Right ventricle myocardium inferior (tissue), 1 donor: ENCODE measurements at regions not wholly inside any gene's neighbourhood (a gene's known extent, or its start where the extent isn't known, plus 50 kb on each side); places are given as distances from the start of the nearest gene placed in this dataset.
"Not testable (repeated sequence)": the region's sequence is repeated elsewhere in the genome, so short reads cannot be mapped to it uniquely, and the experiment has no call there.

Experiments
- ATAC-seq: fragments of 200-7000 bp; cut with Tn5 transposase; one replicate; pipeline ENCODE4 v1.9.1; 2020; ENCODE audit warnings: mild to moderate bottlenecking, moderate library complexity
- DNase-seq: peaks from one replicate; pipeline ENCODE4 v3.0.0; 2021; ENCODE audit errors: missing footprints
- intact Hi-C: fragments of 100-400 bp; cut with DNase I; formaldehyde crosslinking; loops from one replicate; pipeline ENCODE4 v1.11.0; 2022
- donor health status: DM: no; HTN: yes; CAD: no; lungs with severe emphysema.

GRCh38 chr20:41748051-41748450, 129.9 kb upstream of the CHD6 start:
- intact Hi-C loops: no loop called here
- no peak for ATAC-seq
- no peak for DNase-seq

- DNase-seq (no peak), ATAC-seq (no peak)
- intact Hi-C loops: no loop called here
These were observed 129.0 kb upstream of the CHD6 start for GRCh38 chr20:41747226-41747625.

DNA sequence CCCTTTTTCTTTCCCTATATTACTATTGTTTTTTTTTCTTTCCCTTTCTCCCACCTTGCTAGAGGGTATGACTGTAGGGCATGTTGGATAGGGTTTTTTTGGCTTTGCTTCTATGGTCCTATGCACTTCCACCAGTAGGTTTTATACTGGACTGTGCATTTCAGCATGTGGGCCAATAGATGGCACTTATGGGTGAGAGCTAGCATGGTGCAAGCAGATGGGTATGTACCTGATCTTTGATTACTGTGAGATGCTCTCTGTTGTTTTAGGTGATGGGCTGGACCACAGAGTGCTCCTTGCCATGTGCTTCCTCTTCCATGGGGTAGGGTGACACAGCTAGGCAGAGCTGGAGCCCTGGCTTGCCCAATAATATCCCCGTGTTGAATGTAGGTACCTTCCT, 128.5 kb upstream of the CHD6 start:
- no peak for DNase-seq
- ATAC-seq: no peak
- intact Hi-C loops: no loop called here

DNA sequence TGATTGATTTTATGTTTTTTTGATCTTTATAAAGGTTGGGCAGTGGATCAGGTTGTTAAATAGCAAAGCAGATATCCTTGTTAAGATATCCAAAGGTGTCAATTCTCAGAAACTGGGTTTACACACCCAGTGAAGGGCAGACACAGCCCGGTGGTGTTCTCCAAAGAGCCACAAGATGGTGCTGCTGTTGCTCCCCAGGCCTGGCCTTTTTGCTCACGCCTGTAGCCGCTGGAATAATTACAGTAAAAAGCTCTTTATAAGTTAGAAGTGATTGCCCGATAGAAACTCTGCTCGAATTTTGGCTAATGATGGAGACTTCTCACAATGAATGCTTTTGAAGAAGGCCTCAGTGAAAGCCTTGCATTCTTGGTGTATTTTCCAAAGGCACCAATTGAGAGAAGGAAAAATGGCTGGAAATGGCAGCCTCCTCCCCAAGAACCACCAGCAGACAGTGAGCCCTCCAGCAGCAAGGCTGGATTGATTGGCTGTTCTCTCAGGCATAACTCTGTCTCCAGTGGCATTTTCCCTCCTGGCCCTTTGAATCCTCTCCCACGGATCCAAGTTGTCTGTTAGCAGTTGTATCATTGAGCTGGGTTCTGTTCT, 120.5 kb upstream of the CHD6 start:
- DNase-seq: no peak
- intact Hi-C loops: loop anchor here (2.0 kb wide), 1 partner anchor 1448 kb away; no protein-coding TSS in a partner anchor

GRCh38 chr20:41735949-41736348, 117.8 kb upstream of the CHD6 start:
- DNase-seq: no peak
- no peak for ATAC-seq
- intact Hi-C loops: no loop called here

More for the DNA sequence above, 120.5 kb upstream of the CHD6 start:
- ATAC-seq: peak; percentile 68

DNA sequence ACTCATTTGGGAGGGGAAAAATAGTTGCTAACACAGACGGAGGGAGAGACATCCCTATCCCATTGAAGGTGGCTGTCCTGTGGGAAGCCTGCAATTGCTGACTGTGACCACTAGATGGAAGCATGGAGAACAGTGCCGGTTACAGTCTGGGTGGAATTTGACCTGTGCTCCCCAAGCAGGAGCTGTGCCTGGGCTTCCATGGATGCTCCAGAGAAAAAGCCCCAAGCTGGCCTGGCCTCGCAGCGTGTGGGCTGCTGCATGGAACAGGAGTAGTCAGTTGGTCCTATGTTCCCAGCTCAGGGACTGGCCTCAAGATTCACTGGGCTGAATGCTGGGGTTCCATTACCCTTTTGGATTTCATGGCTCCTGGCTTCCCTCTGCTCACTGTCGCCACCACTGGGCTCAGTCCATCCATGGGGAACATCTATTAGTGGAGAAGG, 116.3 kb upstream of the CHD6 start:
- intact Hi-C loops: no loop called here
- no peak for DNase-seq
- ATAC-seq: peak; percentile 31

DNA sequence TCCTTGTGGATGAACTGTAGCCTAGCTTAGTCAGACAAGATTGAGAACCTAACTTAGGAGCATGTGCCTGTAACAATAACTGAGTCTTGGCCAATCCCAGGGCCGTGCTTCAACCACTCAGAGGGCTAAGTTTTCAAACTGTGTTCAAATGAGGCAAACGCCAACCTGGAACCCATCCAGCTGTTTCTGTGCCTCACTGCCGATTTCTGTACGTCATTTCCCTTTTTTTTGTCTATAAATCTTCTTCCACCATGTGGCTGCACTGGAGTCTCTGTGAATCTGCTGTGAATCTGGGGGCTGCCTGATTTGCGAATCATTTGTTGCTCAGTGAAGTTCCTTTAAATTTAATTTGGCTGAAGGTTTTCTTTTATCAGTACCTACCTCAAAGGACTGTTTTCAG, 115.0 kb upstream of the CHD6 start:
- ATAC-seq (no peak), DNase-seq (no peak)
- intact Hi-C loops: no loop called here

DNA sequence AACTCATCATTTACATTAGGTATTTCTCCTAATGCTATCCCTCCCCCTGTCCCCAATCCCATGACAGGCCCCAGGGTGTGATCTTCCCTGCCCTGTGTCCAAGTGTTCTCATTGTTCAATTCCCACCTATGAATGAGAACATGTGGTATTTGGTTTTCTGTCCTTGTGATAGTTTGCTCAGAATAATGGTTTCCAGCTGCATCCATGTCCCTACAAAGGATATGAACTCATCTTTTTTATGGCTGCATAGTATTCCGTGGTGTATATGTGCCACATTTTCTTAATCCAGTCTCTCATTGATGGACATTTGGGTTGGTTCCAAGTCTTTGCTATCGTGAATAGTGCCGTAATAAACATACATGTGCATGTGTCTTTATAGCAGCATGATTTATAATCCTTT, 113.0 kb upstream of the CHD6 start:
- intact Hi-C loops, DNase-seq, ATAC-seq: not testable (repeated sequence)

DNA sequence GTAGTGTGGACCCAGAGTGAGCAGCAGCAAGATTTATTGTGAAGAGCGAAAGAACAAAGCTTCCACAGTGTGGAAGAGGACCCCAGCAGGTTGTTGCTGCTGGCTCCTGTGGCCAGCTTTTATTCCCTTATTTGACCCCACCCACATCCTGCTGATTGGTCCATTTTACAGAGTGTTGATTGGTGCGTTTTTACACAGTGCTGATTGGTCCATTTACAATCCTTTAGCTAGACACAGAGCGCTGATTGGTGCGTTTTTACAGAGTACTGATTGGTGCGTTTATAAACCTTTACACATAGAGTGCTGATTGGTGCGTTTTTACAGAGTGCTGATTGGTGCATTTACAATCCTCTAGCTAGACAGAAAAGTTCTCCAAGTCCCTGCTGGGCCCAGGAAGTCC, 109.5 kb upstream of the CHD6 start:
- intact Hi-C loops, ATAC-seq, DNase-seq: not testable (repeated sequence)

GRCh38 chr20:41726727-41727126, 108.5 kb upstream of the CHD6 start:
- DNase-seq: no peak

GRCh38 chr20:41719151-41719550, 101.0 kb upstream of the CHD6 start:
- no peak for ATAC-seq
- intact Hi-C loops: no loop called here
- no peak for DNase-seq

More at GRCh38 chr20:41726727-41727126, 108.5 kb upstream of the CHD6 start:
- intact Hi-C loops: no loop called here
- no peak for ATAC-seq

GRCh38 chr20:41717483-41717882, 99.3 kb upstream of the CHD6 start:
- no peak for ATAC-seq
- no peak for DNase-seq
- intact Hi-C loops: no loop called here

DNA sequence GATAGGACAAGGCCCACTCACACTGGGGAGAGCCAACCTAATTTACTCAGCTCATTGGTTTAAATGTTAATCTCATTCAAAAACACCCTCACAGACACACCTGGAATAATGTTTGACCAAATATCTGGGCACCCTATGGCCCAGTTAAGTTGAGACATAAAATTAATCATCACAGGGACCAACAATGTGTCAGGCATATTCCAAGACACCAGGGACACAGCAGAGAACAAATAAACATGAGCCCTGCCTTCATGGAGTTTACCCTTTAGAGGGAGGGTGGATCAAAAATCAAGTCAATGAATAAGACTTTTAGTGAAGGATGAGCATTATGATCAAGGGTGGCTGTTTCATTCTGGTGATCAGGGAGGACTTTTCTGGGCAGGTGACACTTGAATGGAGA, 98.7 kb upstream of the CHD6 start:
- no peak for DNase-seq
- ATAC-seq: no peak
- intact Hi-C loops: no loop called here

DNA sequence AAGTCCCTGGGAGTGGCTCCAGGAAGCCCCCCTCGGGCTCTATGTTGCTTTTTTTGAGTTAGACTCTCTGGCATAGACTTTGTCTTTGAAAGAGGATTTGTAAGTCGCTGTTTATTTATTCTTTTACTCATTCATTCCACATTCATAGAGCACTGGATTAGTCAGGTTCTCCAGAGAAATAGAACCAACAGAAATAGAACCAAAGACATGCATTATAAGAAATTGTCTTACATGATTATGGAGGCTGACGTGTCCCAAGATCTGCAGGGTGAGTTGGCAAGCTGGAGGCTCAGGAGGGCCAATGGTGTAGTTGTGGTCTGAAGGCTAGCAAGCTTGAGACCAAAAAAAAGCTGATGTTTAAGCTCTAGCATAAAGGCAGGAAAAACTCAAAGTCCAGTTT, 98.3 kb upstream of the CHD6 start:
- intact Hi-C loops: no loop called here
- DNase-seq (no peak), ATAC-seq (no peak)

- intact Hi-C loops: no loop called here
- DNase-seq (no peak), ATAC-seq (no peak)
These were observed 97.3 kb upstream of the CHD6 start for GRCh38 chr20:41715526-41715925.

GRCh38 chr20:41714030-41714429, 95.9 kb upstream of the CHD6 start:
- intact Hi-C loops: no loop called here
- DNase-seq (no peak), ATAC-seq (no peak)

DNA sequence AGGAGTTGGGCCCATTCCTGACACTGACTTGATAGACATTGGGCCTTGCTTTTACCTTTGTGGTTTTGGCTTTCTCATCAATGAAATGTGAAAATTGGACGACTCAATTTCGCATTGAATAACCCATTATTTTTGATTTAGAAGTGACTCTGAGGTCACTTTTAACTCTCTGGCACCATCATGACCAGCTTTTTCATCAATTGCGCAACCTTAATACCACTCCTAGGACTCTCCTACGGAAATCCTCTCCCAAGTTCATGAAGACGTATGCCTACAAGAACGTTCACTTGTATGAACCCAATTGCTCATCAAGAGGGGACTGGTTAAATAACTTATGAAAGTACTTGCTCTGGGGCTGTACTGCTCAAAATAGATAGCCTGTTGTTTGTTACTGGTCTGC, 86.7 kb upstream of the CHD6 start:
- intact Hi-C loops: no loop called here
- ATAC-seq: no peak

DNA sequence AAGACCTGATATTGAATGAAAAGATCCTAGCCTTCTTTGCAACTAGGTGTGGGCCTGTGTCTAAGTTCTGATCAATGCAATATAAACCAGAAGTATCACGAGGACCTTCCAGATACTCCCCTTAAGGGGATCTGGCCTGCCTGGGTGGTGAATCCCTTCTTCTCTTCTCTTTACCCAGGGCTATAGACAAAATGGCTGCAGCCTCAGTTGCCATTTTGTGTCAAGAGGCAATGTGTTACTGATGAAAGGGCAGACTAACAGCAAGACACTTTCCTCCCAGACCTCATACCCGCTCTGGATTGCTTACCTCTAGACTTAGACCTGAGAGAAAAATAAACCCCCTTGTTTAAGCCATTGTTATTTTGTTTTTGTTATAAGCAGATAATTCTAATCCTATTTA, 84.5 kb upstream of the CHD6 start:
- intact Hi-C loops: no loop called here
- ATAC-seq (no peak), DNase-seq (no peak)

More for the DNA sequence above, 86.7 kb upstream of the CHD6 start:
- no peak for DNase-seq

DNA sequence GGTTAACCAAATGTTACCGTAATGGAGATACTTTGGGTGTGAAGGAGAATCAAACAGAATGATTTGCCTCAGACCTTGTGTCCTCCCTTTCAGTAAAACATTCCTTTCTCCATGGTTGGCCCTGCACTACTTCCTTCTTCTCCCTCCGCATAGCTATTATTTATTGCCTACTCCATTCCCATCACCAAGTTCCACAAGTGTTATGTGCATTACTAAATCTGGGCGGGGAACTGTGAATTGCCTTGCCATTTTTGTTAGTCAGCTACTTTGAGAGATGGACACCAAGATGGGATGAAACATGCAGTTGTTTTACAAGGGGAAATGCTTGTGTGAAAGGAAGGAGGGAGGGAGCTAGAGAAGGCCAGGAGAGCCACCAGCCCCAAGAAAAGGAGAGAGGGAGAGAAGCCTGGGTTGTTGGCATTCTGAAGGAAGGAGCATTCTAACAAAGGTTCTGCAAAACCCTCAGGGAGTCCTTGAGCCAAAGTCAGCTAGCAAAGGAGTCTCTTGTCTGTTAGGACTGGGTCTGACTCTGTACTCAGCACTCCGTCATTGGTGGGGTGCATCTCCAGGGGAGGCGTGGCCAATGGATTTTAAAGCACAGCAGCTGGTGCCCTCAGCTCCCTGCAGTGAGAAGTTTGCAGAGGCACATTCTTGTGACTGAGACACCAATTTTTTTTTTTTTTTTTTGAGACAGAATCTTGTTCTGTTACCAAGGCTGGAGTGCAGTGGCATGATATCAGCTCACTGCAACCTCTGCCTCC, 83.6 kb upstream of the CHD6 start:
- no peak for ATAC-seq

DNA sequence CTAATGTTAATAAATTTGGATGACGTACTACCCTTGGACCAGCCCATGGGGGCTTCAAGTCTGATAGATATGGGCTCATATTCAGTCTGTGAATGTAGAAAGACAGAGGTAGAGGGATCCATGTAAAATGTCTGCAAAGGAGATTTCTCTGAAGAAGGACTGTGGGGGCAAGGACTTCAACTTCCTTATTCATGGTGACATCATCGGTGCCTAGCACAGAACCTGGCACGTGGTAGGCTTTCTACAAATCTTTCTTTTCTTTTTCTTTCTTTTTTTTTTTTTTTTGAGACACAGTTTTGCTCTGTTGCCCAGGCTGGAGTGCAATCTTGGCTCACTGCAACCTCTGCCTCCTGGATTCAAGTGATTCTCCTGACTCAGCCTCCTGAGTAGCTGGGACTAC, 81.5 kb upstream of the CHD6 start:
- not testable (repeated sequence) for DNase-seq, ATAC-seq
- intact Hi-C loops: loop anchor here (10.0 kb wide), 1 partner anchor 945 kb away; no protein-coding TSS in a partner anchor

More for the DNA sequence above, 83.6 kb upstream of the CHD6 start:
- DNase-seq: no peak
- intact Hi-C loops: no loop called here
